ENCODE measurements at regions not wholly inside any gene's neighbourhood (a gene's known extent, or its start where the extent isn't known, plus 50 kb on each side); places are given as distances from the start of the nearest gene placed in this dataset.

DNA sequence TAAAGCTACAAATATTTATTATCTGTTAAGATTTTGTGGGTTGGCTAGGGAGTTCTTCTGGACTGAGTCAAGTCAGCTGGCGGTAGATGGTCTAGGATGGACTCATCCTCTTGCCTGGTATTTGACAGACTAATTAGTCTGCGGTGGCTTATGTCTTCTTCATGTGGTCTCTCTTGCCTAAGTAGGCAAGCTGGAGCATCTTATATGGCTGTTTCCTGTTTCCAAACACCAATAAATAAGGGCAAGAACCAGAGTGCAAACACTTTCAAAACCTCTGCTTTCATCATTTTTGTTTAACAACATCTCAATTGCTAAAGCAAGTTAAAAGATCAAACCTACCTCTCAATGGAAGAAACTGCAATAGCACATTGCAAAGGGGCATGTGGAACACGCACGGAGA, 484.8 kb downstream of the PTPRC start:
- DNase-seq (no peak), ATAC-seq (replicated peaks in 1 of 4) (no peak)
- no peaks in the 10 kb centered on the region for H3K36me3 ChIP-seq (ENCODE audit: control insufficient read depth in 2 of 2, extremely low read depth in 1 of 2, insufficient read depth in 1 of 2, low read length in 1 of 2)
- H3K4me1 Mint-ChIP-seq, result peaks cover 4 to 8% (median 4%) of the 10 kb centered on the region in 3 donors
- H3K4me3 Mint-ChIP-seq, result no peak overlapping the region
- no peaks in the 10 kb centered on the region for H3K36me3 Mint-ChIP-seq
- H3K4me1 ChIP-seq (ENCODE audit: control insufficient read depth in 1 of 2, extremely low read depth in 1 of 2, insufficient read depth in 2 of 2, low read length in 2 of 2), result no peaks in the 10 kb centered on the region
- H3K27ac Mint-ChIP-seq, result no peak overlapping the region
- H3K9me3 Mint-ChIP-seq, result no peaks in the 10 kb centered on the region
- no peak overlapping the region for H3K4me3 ChIP-seq (ENCODE audit: control insufficient read depth in 1 of 2, extremely low read depth in 1 of 2, low read length in 1 of 2)
- no peaks in the 10 kb centered on the region for H3K27me3 Mint-ChIP-seq
- no peaks in the 10 kb centered on the region for H3K27me3 ChIP-seq (replicated peaks in 1 of 2; ENCODE audit: control insufficient read depth in 2 of 2, extremely low read depth in 1 of 2, insufficient read depth in 2 of 2, low read length in 1 of 2)
- no peaks in the 10 kb centered on the region for H3K9me3 ChIP-seq
- POLR2A ChIA-PET, result interaction anchor here in 1 of 2 donors (0.6 kb wide), 1 partner anchor 602 kb away, joined by 3 read pairs; no protein-coding TSS in a partner anchor
- CTCF ChIA-PET, result interaction anchor here in 1 of 2 donors (0.6 kb wide), 1 partner anchor 77 kb away, joined by 5 read pairs; no protein-coding TSS in a partner anchor
- no peak overlapping the region for H3K27ac ChIP-seq (ENCODE audit: low read length)
- no CpG with 5 or more reads among the region's 4 CpGs for WGBS (ENCODE audit: insufficient coverage)

DNA sequence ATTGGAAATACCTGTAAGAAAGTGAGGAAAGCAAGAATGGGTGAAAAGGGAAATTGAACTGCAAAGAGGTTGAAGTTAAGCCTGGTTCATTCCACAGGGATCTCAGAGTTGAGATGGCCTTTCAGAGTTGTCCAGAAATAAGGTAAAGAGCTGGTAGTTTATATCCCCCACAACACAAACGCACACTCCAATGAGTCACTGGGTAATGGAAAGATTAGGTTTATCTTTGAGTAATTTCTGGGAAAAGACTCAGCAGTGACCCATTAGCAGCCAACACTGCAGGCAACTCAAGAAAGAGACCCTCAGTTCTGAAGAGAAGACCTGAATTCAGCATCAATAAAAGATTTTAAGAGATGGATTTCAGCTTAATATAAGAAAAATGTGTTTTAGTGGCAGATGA, 485.5 kb downstream of the PTPRC start:
- DNase-seq (no peak), ATAC-seq (replicated peaks in 1 of 4) (no peak)
- Histone ChIP-seq H3K4me3 (ENCODE audit: control insufficient read depth in 1 of 2, extremely low read depth in 1 of 2, low read length in 1 of 2) (no peak overlapping the region), H3K27me3 (replicated peaks in 1 of 2; ENCODE audit: control insufficient read depth in 2 of 2, extremely low read depth in 1 of 2, insufficient read depth in 2 of 2, low read length in 1 of 2) (no peaks in the 10 kb centered on the region), H3K36me3 (ENCODE audit: control insufficient read depth in 2 of 2, extremely low read depth in 1 of 2, insufficient read depth in 1 of 2, low read length in 1 of 2) (no peaks in the 10 kb centered on the region), H3K9me3 (no peaks in the 10 kb centered on the region), H3K4me1 (ENCODE audit: control insufficient read depth in 1 of 2, extremely low read depth in 1 of 2, insufficient read depth in 2 of 2, low read length in 2 of 2) (no peaks in the 10 kb centered on the region), H3K27ac (ENCODE audit: low read length) (no peak overlapping the region)
- no CpG with 5 or more reads among the region's 1 CpG for WGBS (ENCODE audit: insufficient coverage)
- Mint-ChIP-seq H3K4me1 (peaks cover 4 to 8% (median 4%) of the 10 kb centered on the region in 3 donors), H3K27me3 (no peaks in the 10 kb centered on the region), H3K9me3 (no peaks in the 10 kb centered on the region), H3K27ac (no peak overlapping the region), H3K4me3 (no peak overlapping the region), H3K36me3 (no peaks in the 10 kb centered on the region)
- CTCF ChIA-PET, result no interaction called here
- POLR2A ChIA-PET, result no interaction called here

DNA sequence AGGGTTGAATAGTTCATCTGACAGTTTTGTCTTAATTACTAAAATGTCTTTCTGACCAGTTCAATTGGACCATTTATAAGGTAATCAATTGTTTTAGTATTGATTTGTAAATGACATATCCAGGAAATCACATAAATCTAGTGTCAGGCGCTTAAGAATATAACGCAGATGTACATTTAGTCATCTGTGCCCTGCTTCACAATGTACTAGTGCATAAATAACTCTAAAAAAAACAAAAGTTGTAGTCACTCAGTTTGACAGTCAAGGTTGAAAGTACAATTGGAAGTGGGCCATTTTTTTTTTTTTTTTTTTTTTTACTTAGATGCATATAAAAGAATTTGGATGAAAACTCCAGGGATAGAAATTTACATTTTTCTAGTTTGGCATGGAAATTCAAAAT, 490.4 kb downstream of the PTPRC start:
- H3K27ac ChIP-seq (ENCODE audit: low read length), result no peak overlapping the region
- no CpG with 5 or more reads among the region's 2 CpGs for WGBS (ENCODE audit: insufficient coverage)
- Mint-ChIP-seq H3K27me3 (no peaks in the 10 kb centered on the region), H3K27ac (no peak overlapping the region), H3K4me1 (no peaks in the 10 kb centered on the region), H3K36me3 (no peaks in the 10 kb centered on the region), H3K9me3 (peaks cover 0 to 4% (median 3%) of the 10 kb centered on the region in 3 donors), H3K4me3 (no peak overlapping the region)
- DNase-seq (no peak), ATAC-seq (replicated peaks in 1 of 4) (no peak)
- POLR2A ChIA-PET, result no interaction called here
- no peaks in the 10 kb centered on the region for H3K9me3 ChIP-seq
- no peaks in the 10 kb centered on the region for H3K4me1 ChIP-seq (ENCODE audit: control insufficient read depth in 1 of 2, extremely low read depth in 1 of 2, insufficient read depth in 2 of 2, low read length in 2 of 2)
- CTCF ChIA-PET, result no interaction called here
- no peaks in the 10 kb centered on the region for H3K36me3 ChIP-seq (ENCODE audit: control insufficient read depth in 2 of 2, extremely low read depth in 1 of 2, insufficient read depth in 1 of 2, low read length in 1 of 2)
- H3K27me3 ChIP-seq (replicated peaks in 1 of 2; ENCODE audit: control insufficient read depth in 2 of 2, extremely low read depth in 1 of 2, insufficient read depth in 2 of 2, low read length in 1 of 2), result no peaks in the 10 kb centered on the region
- no peak overlapping the region for H3K4me3 ChIP-seq (ENCODE audit: control insufficient read depth in 1 of 2, extremely low read depth in 1 of 2, low read length in 1 of 2)

DNA sequence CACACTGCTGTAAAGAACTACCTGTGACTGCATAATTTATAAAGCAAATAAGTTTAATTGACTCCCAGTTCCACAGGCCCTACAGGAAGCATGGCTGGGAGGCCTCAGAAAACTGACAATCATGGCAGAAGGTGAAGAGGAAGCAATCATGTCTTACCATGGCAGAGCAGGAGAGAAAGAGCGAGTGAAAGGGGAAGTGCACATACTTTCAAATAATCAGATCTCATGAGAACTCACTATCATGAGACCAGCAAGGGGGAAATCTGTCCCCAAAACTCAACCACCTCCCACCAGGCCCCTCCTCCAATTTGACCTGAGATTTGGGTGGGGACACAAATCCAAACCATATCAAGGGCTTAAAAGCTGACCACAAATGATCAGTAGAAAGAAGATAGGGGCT, 493.2 kb downstream of the PTPRC start:
- DNase-seq (no peak), ATAC-seq (replicated peaks in 1 of 4) (no peak)
- H3K27ac ChIP-seq (ENCODE audit: low read length), result no peak overlapping the region
- H3K36me3 ChIP-seq (ENCODE audit: control insufficient read depth in 2 of 2, extremely low read depth in 1 of 2, insufficient read depth in 1 of 2, low read length in 1 of 2), result no peaks in the 10 kb centered on the region
- no peaks in the 10 kb centered on the region for H3K36me3 Mint-ChIP-seq
- WGBS (ENCODE audit: insufficient coverage), result no CpG with 5 or more reads among the region's 1 CpG
- ChIA-PET POLR2A (no interaction called here), CTCF (no interaction called here)
- H3K9me3 Mint-ChIP-seq, result peaks cover 0 to 4% (median 3%) of the 10 kb centered on the region in 3 donors
- H3K27me3 Mint-ChIP-seq, result no peaks in the 10 kb centered on the region
- no peak overlapping the region for H3K4me3 Mint-ChIP-seq
- no peak overlapping the region for H3K4me3 ChIP-seq (ENCODE audit: control insufficient read depth in 1 of 2, extremely low read depth in 1 of 2, low read length in 1 of 2)
- no peak overlapping the region for H3K27ac Mint-ChIP-seq
- no peaks in the 10 kb centered on the region for H3K4me1 ChIP-seq (ENCODE audit: control insufficient read depth in 1 of 2, extremely low read depth in 1 of 2, insufficient read depth in 2 of 2, low read length in 2 of 2)
- H3K9me3 ChIP-seq, result no peaks in the 10 kb centered on the region
- H3K27me3 ChIP-seq (replicated peaks in 1 of 2; ENCODE audit: control insufficient read depth in 2 of 2, extremely low read depth in 1 of 2, insufficient read depth in 2 of 2, low read length in 1 of 2), result no peaks in the 10 kb centered on the region
- no peaks in the 10 kb centered on the region for H3K4me1 Mint-ChIP-seq

DNA sequence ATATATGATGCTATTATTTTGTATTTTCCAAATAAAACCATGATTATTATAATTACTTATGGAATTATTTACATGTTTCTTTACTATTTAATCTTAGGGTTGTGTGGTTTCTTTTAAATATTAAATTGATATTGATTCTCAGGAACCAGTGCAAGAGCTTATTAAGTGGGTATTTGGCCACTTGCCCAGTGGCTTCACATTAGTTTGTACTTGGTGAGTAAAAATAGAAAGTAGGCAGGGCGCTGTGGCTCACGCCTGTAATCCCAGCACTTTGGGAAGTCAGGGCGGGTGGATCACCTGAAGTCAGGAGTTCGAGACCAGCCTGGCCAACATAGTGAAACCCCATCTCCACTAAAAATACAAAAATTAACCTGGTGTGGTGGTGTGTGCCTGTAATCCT, 497.1 kb downstream of the PTPRC start:
- no peaks in the 10 kb centered on the region for H3K27me3 ChIP-seq (replicated peaks in 1 of 2; ENCODE audit: control insufficient read depth in 2 of 2, extremely low read depth in 1 of 2, insufficient read depth in 2 of 2, low read length in 1 of 2)
- H3K4me1 ChIP-seq (ENCODE audit: control insufficient read depth in 1 of 2, extremely low read depth in 1 of 2, insufficient read depth in 2 of 2, low read length in 2 of 2), result no peaks in the 10 kb centered on the region
- Mint-ChIP-seq H3K36me3 (no peaks in the 10 kb centered on the region), H3K27ac (no peak overlapping the region), H3K4me1 (no peaks in the 10 kb centered on the region), H3K27me3 (no peaks in the 10 kb centered on the region), H3K9me3 (peaks cover 0 to 4% (median 3%) of the 10 kb centered on the region in 3 donors), H3K4me3 (no peak overlapping the region)
- WGBS (ENCODE audit: insufficient coverage), result no CpG with 5 or more reads among the region's 4 CpGs
- H3K4me3 ChIP-seq (ENCODE audit: control insufficient read depth in 1 of 2, extremely low read depth in 1 of 2, low read length in 1 of 2), result no peak overlapping the region
- no peaks in the 10 kb centered on the region for H3K36me3 ChIP-seq (ENCODE audit: control insufficient read depth in 2 of 2, extremely low read depth in 1 of 2, insufficient read depth in 1 of 2, low read length in 1 of 2)
- ATAC-seq (replicated peaks in 1 of 4), result no peak
- no peak overlapping the region for H3K27ac ChIP-seq (ENCODE audit: low read length)
- POLR2A ChIA-PET, result no interaction called here
- CTCF ChIA-PET, result interaction anchor here in 1 of 2 donors (1.4 kb wide), 1 partner anchor 23 kb away, joined by 5 read pairs; no protein-coding TSS in a partner anchor
- H3K9me3 ChIP-seq, result no peaks in the 10 kb centered on the region
- no peak for DNase-seq

DNA sequence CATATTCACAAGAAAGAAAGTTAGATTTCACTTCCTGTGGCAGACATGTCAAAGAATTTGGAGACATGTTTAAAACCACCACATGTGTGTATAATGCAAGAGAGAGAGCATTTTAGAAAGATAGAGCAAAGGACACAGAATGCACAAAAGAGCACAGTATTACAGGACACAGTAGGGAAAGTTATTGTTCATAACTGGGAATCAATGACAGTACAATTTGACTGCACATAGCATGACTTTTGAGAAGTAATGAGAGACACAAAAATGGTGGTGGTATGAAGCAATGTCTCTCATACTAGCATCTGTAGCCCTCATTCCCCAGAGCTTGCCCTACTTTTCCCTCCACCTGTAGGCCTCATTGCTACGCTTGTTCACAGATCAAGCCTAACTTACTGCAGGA, 499.2 kb downstream of the PTPRC start:
- H3K36me3 ChIP-seq (ENCODE audit: control insufficient read depth in 2 of 2, extremely low read depth in 1 of 2, insufficient read depth in 1 of 2, low read length in 1 of 2), result no peaks in the 10 kb centered on the region
- H3K27ac Mint-ChIP-seq, result no peak overlapping the region
- POLR2A ChIA-PET, result no interaction called here

DNA sequence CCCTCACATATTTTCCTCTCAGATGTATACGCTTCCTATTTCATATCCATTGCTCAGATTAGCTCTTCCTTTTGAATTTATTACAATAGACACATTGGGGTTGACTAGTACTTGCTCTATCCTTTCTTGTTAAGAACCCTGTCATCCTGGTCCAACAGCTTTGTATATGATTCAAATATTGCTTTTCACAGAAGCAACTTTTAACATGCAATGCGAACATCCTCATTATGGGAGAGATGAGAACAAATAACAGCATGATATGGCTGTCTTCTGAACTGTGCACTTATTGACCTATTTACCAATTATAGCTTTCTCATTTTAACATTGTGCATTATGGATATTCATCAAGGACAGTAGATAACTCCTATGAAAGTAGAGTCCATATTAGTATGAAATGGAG, 510.8 kb downstream of the PTPRC start:
- ATAC-seq (replicated peaks in 1 of 4), result no peak
- Mint-ChIP-seq H3K4me1 (no peaks in the 10 kb centered on the region), H3K4me3 (no peak overlapping the region), H3K36me3 (no peaks in the 10 kb centered on the region), H3K27me3 (peaks cover 0 to 5% of the 10 kb centered on the region in 2 donors), H3K27ac (no peak overlapping the region), H3K9me3 (no peaks in the 10 kb centered on the region)
- Histone ChIP-seq H3K9me3 (no peaks in the 10 kb centered on the region), H3K27ac (ENCODE audit: low read length) (no peak overlapping the region), H3K4me3 (ENCODE audit: control insufficient read depth in 1 of 2, extremely low read depth in 1 of 2, low read length in 1 of 2) (no peak overlapping the region), H3K27me3 (replicated peaks in 1 of 2; ENCODE audit: control insufficient read depth in 2 of 2, extremely low read depth in 1 of 2, insufficient read depth in 2 of 2, low read length in 1 of 2) (no peaks in the 10 kb centered on the region), H3K36me3 (ENCODE audit: control insufficient read depth in 2 of 2, extremely low read depth in 1 of 2, insufficient read depth in 1 of 2, low read length in 1 of 2) (no peaks in the 10 kb centered on the region), H3K4me1 (ENCODE audit: control insufficient read depth in 1 of 2, extremely low read depth in 1 of 2, insufficient read depth in 2 of 2, low read length in 2 of 2) (no peaks in the 10 kb centered on the region)
- no CpG with 5 or more reads among the region's 2 CpGs for WGBS (ENCODE audit: insufficient coverage)
- POLR2A ChIA-PET, result no interaction called here
- DNase-seq, result no peak
- CTCF ChIA-PET, result interaction anchor here in 1 of 2 donors (0.5 kb wide), 1 partner anchor 93 kb away, joined by 3 read pairs; no protein-coding TSS in a partner anchor

More for the DNA sequence above, 499.2 kb downstream of the PTPRC start:
- ATAC-seq (replicated peaks in 1 of 4) (no peak), DNase-seq (no peak)
- Mint-ChIP-seq H3K4me3 (no peak overlapping the region), H3K36me3 (no peaks in the 10 kb centered on the region), H3K4me1 (no peaks in the 10 kb centered on the region), H3K9me3 (no peaks in the 10 kb centered on the region), H3K27me3 (peaks cover 0 to 2% of the 10 kb centered on the region in 2 donors)
- no peaks in the 10 kb centered on the region for H3K4me1 ChIP-seq (ENCODE audit: control insufficient read depth in 1 of 2, extremely low read depth in 1 of 2, insufficient read depth in 2 of 2, low read length in 2 of 2)
- WGBS (ENCODE audit: insufficient coverage), result no CpG with 5 or more reads among the region's 1 CpG
- H3K27me3 ChIP-seq (replicated peaks in 1 of 2; ENCODE audit: control insufficient read depth in 2 of 2, extremely low read depth in 1 of 2, insufficient read depth in 2 of 2, low read length in 1 of 2), result no peaks in the 10 kb centered on the region
- no peak overlapping the region for H3K4me3 ChIP-seq (ENCODE audit: control insufficient read depth in 1 of 2, extremely low read depth in 1 of 2, low read length in 1 of 2)
- no peak overlapping the region for H3K27ac ChIP-seq (ENCODE audit: low read length)
- no peaks in the 10 kb centered on the region for H3K9me3 ChIP-seq
- CTCF ChIA-PET, result no interaction called here
